ENCODE measurements at regions not wholly inside any gene's neighbourhood (a gene's known extent, or its start where the extent isn't known, plus 50 kb on each side); places are given as distances from the start of the nearest gene placed in this dataset.

DNA sequence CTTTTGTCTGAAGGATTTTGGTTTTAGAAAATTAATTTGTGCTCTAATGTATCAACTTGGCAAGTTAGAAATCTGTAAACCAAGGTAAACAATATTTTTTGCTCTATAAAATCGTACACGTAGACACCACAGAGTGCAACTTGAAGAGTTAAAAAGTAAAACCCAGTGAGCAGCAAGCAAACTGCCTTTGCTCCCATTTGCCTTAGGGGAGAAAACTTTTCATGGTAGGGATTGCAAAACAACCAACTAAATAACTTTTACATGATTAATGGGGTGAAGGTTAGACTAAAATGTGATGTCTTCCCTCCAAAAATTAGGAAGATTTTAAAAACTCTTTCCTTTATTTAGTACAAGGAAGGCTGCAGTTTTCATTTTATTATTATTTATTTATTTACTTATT lies 224.2 kb upstream of the LYZL1 start:
- TF ChIP-seq, protein P1, sequence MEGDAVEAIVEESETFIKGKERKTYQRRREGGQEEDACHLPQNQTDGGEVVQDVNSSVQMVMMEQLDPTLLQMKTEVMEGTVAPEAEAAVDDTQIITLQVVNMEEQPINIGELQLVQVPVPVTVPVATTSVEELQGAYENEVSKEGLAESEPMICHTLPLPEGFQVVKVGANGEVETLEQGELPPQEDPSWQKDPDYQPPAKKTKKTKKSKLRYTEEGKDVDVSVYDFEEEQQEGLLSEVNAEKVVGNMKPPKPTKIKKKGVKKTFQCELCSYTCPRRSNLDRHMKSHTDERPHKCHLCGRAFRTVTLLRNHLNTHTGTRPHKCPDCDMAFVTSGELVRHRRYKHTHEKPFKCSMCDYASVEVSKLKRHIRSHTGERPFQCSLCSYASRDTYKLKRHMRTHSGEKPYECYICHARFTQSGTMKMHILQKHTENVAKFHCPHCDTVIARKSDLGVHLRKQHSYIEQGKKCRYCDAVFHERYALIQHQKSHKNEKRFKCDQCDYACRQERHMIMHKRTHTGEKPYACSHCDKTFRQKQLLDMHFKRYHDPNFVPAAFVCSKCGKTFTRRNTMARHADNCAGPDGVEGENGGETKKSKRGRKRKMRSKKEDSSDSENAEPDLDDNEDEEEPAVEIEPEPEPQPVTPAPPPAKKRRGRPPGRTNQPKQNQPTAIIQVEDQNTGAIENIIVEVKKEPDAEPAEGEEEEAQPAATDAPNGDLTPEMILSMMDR (IDR thresholded peaks at IDR 0.05; ENCODE audit: partially characterized antibody, unreplicated experiment): no peak
- DNase-seq: no peak
- no peaks in the 10 kb centered on the region for H3K36me3 Mint-ChIP-seq (ENCODE audit: unreplicated experiment)
- no peaks in the 10 kb centered on the region for H3K27me3 Mint-ChIP-seq (ENCODE audit: unreplicated experiment)
- H3K4me3 Mint-ChIP-seq (ENCODE audit: unreplicated experiment): no peak overlapping the region
- no peak overlapping the region for H3K27ac Mint-ChIP-seq (ENCODE audit: unreplicated experiment)
- no peaks in the 10 kb centered on the region for H3K4me1 Mint-ChIP-seq (ENCODE audit: low read depth, unreplicated experiment)
- H3K9me3 Mint-ChIP-seq (ENCODE audit: unreplicated experiment): no peaks in the 10 kb centered on the region

DNA sequence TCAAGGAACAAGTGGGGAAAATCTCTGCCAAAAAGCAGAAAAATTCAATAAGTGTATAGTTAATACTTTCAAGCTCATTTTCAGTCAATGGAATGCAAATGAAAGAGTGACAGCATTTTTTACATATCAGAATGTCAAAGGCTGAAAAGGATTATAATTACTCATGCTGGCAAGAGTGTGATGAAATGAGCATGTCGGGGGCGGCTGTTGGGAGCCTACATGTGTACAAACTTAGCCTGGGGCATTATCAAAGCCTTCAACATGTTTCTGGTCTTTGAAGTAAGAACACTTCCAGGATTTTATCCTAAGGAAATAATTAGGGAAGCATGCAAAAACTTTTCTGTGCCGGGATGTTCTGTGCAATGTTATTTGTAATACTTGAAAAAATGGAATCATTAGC lies 221.7 kb upstream of the LYZL1 start:
- H3K9me3 Mint-ChIP-seq (ENCODE audit: unreplicated experiment): no peaks in the 10 kb centered on the region
- H3K4me3 Mint-ChIP-seq (ENCODE audit: unreplicated experiment): no peak overlapping the region

DNA sequence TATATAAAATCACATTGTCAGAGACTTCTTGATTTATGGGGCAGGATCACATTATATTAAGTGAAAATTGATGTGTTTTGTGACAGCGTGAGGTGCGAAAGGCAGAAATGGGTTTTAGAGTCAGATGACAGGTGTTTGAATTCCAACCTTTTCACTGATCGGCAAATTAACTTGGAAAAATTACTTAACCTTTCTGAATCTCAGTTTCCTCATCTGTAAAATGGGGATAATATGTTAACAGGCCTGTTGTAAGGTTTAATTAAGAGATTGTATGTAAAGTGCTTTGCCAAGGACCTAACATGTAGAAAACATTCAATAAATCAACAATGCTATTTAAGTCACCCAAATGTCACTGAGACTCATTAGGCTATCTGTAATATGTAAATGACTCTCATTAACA lies 221.2 kb upstream of the LYZL1 start:
- Mint-ChIP-seq H3K36me3 (ENCODE audit: unreplicated experiment) (no peaks in the 10 kb centered on the region), H3K4me3 (ENCODE audit: unreplicated experiment) (no peak overlapping the region), H3K27ac (ENCODE audit: unreplicated experiment) (no peak overlapping the region), H3K27me3 (ENCODE audit: unreplicated experiment) (no peaks in the 10 kb centered on the region), H3K9me3 (ENCODE audit: unreplicated experiment) (no peaks in the 10 kb centered on the region), H3K4me1 (ENCODE audit: low read depth, unreplicated experiment) (no peaks in the 10 kb centered on the region)
- TF ChIP-seq, protein P1 (IDR thresholded peaks at IDR 0.05; ENCODE audit: partially characterized antibody, unreplicated experiment): no peak
- DNase-seq: no peak

More for the DNA sequence above, 221.7 kb upstream of the LYZL1 start:
- Mint-ChIP-seq H3K27ac (ENCODE audit: unreplicated experiment) (no peak overlapping the region), H3K27me3 (ENCODE audit: unreplicated experiment) (no peaks in the 10 kb centered on the region), H3K4me1 (ENCODE audit: low read depth, unreplicated experiment) (no peaks in the 10 kb centered on the region), H3K36me3 (ENCODE audit: unreplicated experiment) (no peaks in the 10 kb centered on the region)
- no peak for DNase-seq
- TF ChIP-seq, protein P1 (IDR thresholded peaks at IDR 0.05; ENCODE audit: partially characterized antibody, unreplicated experiment): no peak

DNA sequence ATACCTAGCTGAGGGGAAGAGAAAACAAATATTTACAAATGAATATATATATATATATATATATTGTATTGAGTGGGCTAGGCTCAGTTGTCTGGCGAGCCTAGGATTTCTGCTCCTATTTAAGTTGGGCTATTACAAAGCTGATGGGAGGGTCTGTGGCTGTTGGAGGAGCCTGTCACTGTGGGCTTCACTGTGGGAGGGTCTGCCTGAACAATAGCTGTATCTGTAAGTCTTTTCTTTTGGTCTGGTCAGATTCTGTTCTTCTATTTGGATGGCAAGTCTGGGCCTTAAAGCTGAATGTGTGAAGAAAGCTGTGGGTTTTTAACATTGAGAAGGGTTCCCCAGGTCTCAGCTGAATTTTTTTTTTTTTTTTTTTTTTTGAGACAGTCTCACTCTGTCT lies 220.6 kb upstream of the LYZL1 start:
- Mint-ChIP-seq H3K4me3 (ENCODE audit: unreplicated experiment) (no peak overlapping the region), H3K4me1 (ENCODE audit: low read depth, unreplicated experiment) (no peaks in the 10 kb centered on the region), H3K36me3 (ENCODE audit: unreplicated experiment) (no peaks in the 10 kb centered on the region), H3K27ac (ENCODE audit: unreplicated experiment) (no peak overlapping the region), H3K27me3 (ENCODE audit: unreplicated experiment) (no peaks in the 10 kb centered on the region), H3K9me3 (ENCODE audit: unreplicated experiment) (no peaks in the 10 kb centered on the region)
- TF ChIP-seq, protein P1 (IDR thresholded peaks at IDR 0.05; ENCODE audit: partially characterized antibody, unreplicated experiment): no peak
- DNase-seq: no peak

DNA sequence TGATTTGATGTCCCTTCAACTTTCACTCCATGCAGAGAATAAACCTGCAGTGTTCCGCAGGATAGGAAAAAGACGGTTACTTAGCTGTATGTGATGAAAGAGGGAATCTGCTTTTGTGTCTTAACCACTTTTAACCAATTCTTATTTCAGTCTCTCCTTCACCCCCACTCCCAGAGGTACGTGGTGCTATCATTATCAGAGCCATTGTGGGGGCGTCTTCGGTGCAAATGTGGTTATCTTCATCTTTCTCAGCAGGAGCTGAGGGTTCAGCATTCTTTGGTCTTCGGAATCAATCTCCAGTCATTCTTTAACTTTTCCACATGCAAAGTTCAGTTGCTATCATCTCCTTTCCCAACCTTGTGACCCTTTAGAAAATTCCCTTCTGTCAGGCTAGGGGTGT lies 219.9 kb upstream of the LYZL1 start:
- H3K36me3 Mint-ChIP-seq (ENCODE audit: unreplicated experiment): no peaks in the 10 kb centered on the region
- no peaks in the 10 kb centered on the region for H3K4me1 Mint-ChIP-seq (ENCODE audit: low read depth, unreplicated experiment)

More for the DNA sequence above, 219.9 kb upstream of the LYZL1 start:
- no peak overlapping the region for H3K27ac Mint-ChIP-seq (ENCODE audit: unreplicated experiment)
- no peak overlapping the region for H3K4me3 Mint-ChIP-seq (ENCODE audit: unreplicated experiment)
- no peaks in the 10 kb centered on the region for H3K27me3 Mint-ChIP-seq (ENCODE audit: unreplicated experiment)
- DNase-seq: no peak
- no peaks in the 10 kb centered on the region for H3K9me3 Mint-ChIP-seq (ENCODE audit: unreplicated experiment)
- TF ChIP-seq, protein P1 (IDR thresholded peaks at IDR 0.05; ENCODE audit: partially characterized antibody, unreplicated experiment): no peak
